H1 (cell line): ENCODE measurements at regions not wholly inside any gene's neighbourhood (a gene's known extent, or its start where the extent isn't known, plus 50 kb on each side); places are given as distances from the start of the nearest gene placed in this dataset.

Experiments used
- BCL11A ChIP-seq, 2 experiments: IDR thresholded peaks; one replicate each; pipeline ENCODE4 v1.6.1; 2011; ENCODE audit warnings: low read depth in 2 of 2, low read length in 2 of 2, mild to moderate bottlenecking in 2 of 2
- SP1 ChIP-seq: IDR thresholded peaks from 2 replicates; pipeline ENCODE4 v1.6.1; 2011; ENCODE audit warnings: low read depth, low read length
- ZNF274 ChIP-seq: IDR thresholded peaks from 2 replicates; pipeline ENCODE4 v1.7.0; 2012; ENCODE audit warnings: low read length, borderline replicate concordance; ENCODE audit errors: extremely low read depth
- TF ChIP-seq, protein P1 (sequence below), 3 experiments: IDR thresholded peaks; 1 replicate in 2 of 3; 2 replicates in 1 of 3; pipeline versions ENCODE4 v1.5.1 to v1.6.1; 2011; ENCODE audit warnings: low read length in 3 of 3, mild to moderate bottlenecking in 3 of 3, inconsistent platforms in 2 of 3, low read depth in 1 of 3, moderate library complexity in 1 of 3; ENCODE audit not compliant: insufficient read depth in 1 of 3; ENCODE audit errors: control extremely low read depth in 1 of 3

DNA sequence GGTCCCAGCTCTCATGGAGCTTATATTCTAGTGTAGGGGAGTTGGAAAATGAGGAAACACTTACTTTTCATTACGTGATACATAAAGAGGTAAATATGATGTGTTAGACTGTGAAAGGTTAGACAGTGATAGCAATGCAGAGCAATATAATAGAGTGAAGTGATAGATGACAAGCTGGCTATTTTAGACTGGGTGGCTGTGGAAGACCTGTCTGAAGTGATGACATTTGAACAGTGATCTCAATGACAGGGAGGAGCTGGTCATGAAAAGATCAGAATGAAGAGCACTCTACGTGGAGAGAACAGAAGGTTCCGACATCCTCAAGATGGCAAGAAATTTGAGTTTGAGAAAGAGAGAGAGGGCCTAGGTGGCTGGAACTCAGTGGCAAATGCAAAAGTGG is 118.9 kb upstream of the MKLN1 start:
- no peak for TF ChIP-seq SP1
- TF ChIP-seq, protein P1, sequence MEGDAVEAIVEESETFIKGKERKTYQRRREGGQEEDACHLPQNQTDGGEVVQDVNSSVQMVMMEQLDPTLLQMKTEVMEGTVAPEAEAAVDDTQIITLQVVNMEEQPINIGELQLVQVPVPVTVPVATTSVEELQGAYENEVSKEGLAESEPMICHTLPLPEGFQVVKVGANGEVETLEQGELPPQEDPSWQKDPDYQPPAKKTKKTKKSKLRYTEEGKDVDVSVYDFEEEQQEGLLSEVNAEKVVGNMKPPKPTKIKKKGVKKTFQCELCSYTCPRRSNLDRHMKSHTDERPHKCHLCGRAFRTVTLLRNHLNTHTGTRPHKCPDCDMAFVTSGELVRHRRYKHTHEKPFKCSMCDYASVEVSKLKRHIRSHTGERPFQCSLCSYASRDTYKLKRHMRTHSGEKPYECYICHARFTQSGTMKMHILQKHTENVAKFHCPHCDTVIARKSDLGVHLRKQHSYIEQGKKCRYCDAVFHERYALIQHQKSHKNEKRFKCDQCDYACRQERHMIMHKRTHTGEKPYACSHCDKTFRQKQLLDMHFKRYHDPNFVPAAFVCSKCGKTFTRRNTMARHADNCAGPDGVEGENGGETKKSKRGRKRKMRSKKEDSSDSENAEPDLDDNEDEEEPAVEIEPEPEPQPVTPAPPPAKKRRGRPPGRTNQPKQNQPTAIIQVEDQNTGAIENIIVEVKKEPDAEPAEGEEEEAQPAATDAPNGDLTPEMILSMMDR (IDR thresholded peaks at IDR 0.05; ENCODE audit: control extremely low read depth in 1 of 3, insufficient read depth in 1 of 3, low read depth in 1 of 3, low read length in 3 of 3): no peak
- no peak for TF ChIP-seq ZNF274
- TF ChIP-seq BCL11A (IDR thresholded peaks at IDR 0.05; ENCODE audit: low read depth in 2 of 2, low read length in 2 of 2): no peak
